ENCODE measurements at regions not wholly inside any gene's neighbourhood (a gene's known extent, or its start where the extent isn't known, plus 50 kb on each side); places are given as distances from the start of the nearest gene placed in this dataset.

- H3K9ac ChIP-seq (ENCODE audit: low read length): no peak overlapping the region
- H3K9me2 ChIP-seq (ENCODE audit: insufficient read depth, low read length): no peaks in the 10 kb centered on the region
- H3K9me3 ChIP-seq (ENCODE audit: low read length): no peaks in the 10 kb centered on the region
- TF ChIP-seq RAD21 (conservative IDR thresholded peaks at IDR 0.05) (no peak), EP300 (conservative IDR thresholded peaks at IDR 0.05; ENCODE audit: poor library complexity, severe bottlenecking) (no peak), REST (IDR thresholded peaks at IDR 0.05; ENCODE audit: borderline replicate concordance) (no peak), EZH2 (IDR thresholded peaks at IDR 0.05; ENCODE audit: borderline replicate concordance, insufficient read depth, low read length, poor library complexity, severe bottlenecking) (no peak), CTCF (IDR thresholded peaks at IDR 0.05; ENCODE audit: poor library complexity, severe bottlenecking) (no peak), MXI1 (conservative IDR thresholded peaks at IDR 0.05; ENCODE audit: poor library complexity, severe bottlenecking) (no peak), TAF1 (IDR thresholded peaks at IDR 0.05; ENCODE audit: low read depth) (no peak), SMC3 (conservative IDR thresholded peaks at IDR 0.05; ENCODE audit: poor library complexity) (no peak), POLR2AphosphoS5 (IDR thresholded peaks at IDR 0.05) (no peak)
- no peaks in the 10 kb centered on the region for H3K36me3 ChIP-seq (ENCODE audit: insufficient read depth, low read length)
- H3K27me3 ChIP-seq (ENCODE audit: insufficient read depth, low read depth, low read length): no peaks in the 10 kb centered on the region
- H2AFZ ChIP-seq (ENCODE audit: low read depth, low read length): no peak overlapping the region
- no peak overlapping the region for H3K4me2 ChIP-seq (ENCODE audit: low read length)
- no peaks in the 10 kb centered on the region for H3F3A ChIP-seq (ENCODE audit: insufficient read depth, low read length, poor library complexity, severe bottlenecking)
- no peak overlapping the region for H3K27ac ChIP-seq (ENCODE audit: low read length)
- H3K4me3 ChIP-seq (ENCODE audit: low read length): no peak overlapping the region
- H3K79me2 ChIP-seq (replicated peaks; ENCODE audit: insufficient read depth, low read length): no peaks in the 10 kb centered on the region
- H4K20me1 ChIP-seq (ENCODE audit: insufficient read depth): no peaks in the 10 kb centered on the region
Measured at GRCh38 chr12:90245391-90245790, 536.8 kb upstream of the ATP2B1 start.

- no peaks in the 10 kb centered on the region for H3K9me2 ChIP-seq (ENCODE audit: insufficient read depth, low read length)
- no peak overlapping the region for H3K4me2 ChIP-seq (ENCODE audit: low read length)
- TF ChIP-seq POLR2AphosphoS5 (IDR thresholded peaks at IDR 0.05) (no peak), CTCF (IDR thresholded peaks at IDR 0.05; ENCODE audit: poor library complexity, severe bottlenecking) (no peak), MXI1 (conservative IDR thresholded peaks at IDR 0.05; ENCODE audit: poor library complexity, severe bottlenecking) (no peak), EP300 (conservative IDR thresholded peaks at IDR 0.05; ENCODE audit: poor library complexity, severe bottlenecking) (no peak), SMC3 (conservative IDR thresholded peaks at IDR 0.05; ENCODE audit: poor library complexity) (no peak), TAF1 (IDR thresholded peaks at IDR 0.05; ENCODE audit: low read depth) (no peak)
- H3K27ac ChIP-seq (ENCODE audit: low read length): no peak overlapping the region
- no peaks in the 10 kb centered on the region for H4K20me1 ChIP-seq (ENCODE audit: insufficient read depth)
- H3K4me3 ChIP-seq (ENCODE audit: low read length): no peak overlapping the region
- H3K9me3 ChIP-seq (ENCODE audit: low read length): no peaks in the 10 kb centered on the region
- H3K36me3 ChIP-seq (ENCODE audit: insufficient read depth, low read length): no peaks in the 10 kb centered on the region
- no peaks in the 10 kb centered on the region for H3F3A ChIP-seq (ENCODE audit: insufficient read depth, low read length, poor library complexity, severe bottlenecking)
- no peaks in the 10 kb centered on the region for H3K79me2 ChIP-seq (replicated peaks; ENCODE audit: insufficient read depth, low read length)
- no peak overlapping the region for H2AFZ ChIP-seq (ENCODE audit: low read depth, low read length)
- no peak overlapping the region for H3K9ac ChIP-seq (ENCODE audit: low read length)
- no peaks in the 10 kb centered on the region for H3K27me3 ChIP-seq (ENCODE audit: insufficient read depth, low read depth, low read length)
Measured at GRCh38 chr12:90244232-90244631, 535.6 kb upstream of the ATP2B1 start.

All from neural cell (in vitro differentiated cells).